Endothelial cell of umbilical vein (primary cell): ENCODE measurements at regions not wholly inside any gene's neighbourhood (a gene's known extent, or its start where the extent isn't known, plus 50 kb on each side); places are given as distances from the start of the nearest gene placed in this dataset.

ENCODE experiments used
- EZH2 ChIP-seq: IDR thresholded peaks from 2 replicates; pipeline ENCODE4 v1.6.1; 2012; ENCODE audit warnings: borderline replicate concordance, low read depth, mild to moderate bottlenecking, moderate library complexity, low read length, inconsistent platforms; ENCODE audit not compliant: severe bottlenecking
- FOS ChIP-seq: IDR thresholded peaks from 2 replicates; pipeline ENCODE4 v1.6.1; 2011; ENCODE audit warnings: mild to moderate bottlenecking, low read length, moderate library complexity, borderline replicate concordance; ENCODE audit not compliant: insufficient read depth
- GATA2 ChIP-seq: IDR thresholded peaks from 2 replicates; pipeline ENCODE4 v1.7.0; 2011; ENCODE audit warnings: low read depth, mild to moderate bottlenecking, moderate library complexity, mixed read lengths, low read length; ENCODE audit not compliant: insufficient read length, insufficient read depth
- JUN ChIP-seq: IDR thresholded peaks from 2 replicates; pipeline ENCODE4 v1.6.1; 2011; ENCODE audit warnings: borderline replicate concordance, low read depth; ENCODE audit not compliant: insufficient read length, insufficient read depth
- MYC ChIP-seq: IDR thresholded peaks from one replicate; pipeline ENCODE4 v1.6.1; 2011; ENCODE audit warnings: mild to moderate bottlenecking, low read depth, low read length
- POLR2A ChIP-seq: IDR thresholded peaks from 2 replicates; pipeline ENCODE4 v1.6.1; 2012; ENCODE audit warnings: low read depth, mild to moderate bottlenecking, control low read depth, low read length
- POLR2AphosphoS5 ChIP-seq: IDR thresholded peaks from 2 replicates; pipeline ENCODE4 v1.6.1; 2012; ENCODE audit warnings: low read depth, mild to moderate bottlenecking, control low read depth, low read length, moderate library complexity; ENCODE audit not compliant: insufficient read depth
- TF ChIP-seq, protein P1 (sequence below), 2 donors: IDR thresholded peaks; 1 replicate in 1 of 2; 2 replicates in 1 of 2; pipeline ENCODE4 v1.5.1; 2011; ENCODE audit warnings: low read length in 2 of 2, mild to moderate bottlenecking in 2 of 2, moderate library complexity in 2 of 2, control low read depth in 1 of 2, inconsistent platforms in 1 of 2, low read depth in 1 of 2; ENCODE audit not compliant: insufficient read depth in 1 of 2; ENCODE audit errors: extremely low read depth in 1 of 2
- TF ChIP-seq, protein P2 (sequence below): IDR thresholded peaks from 2 replicates; pipeline ENCODE4 v1.6.1; 2011; ENCODE audit not compliant: insufficient read depth, insufficient read length

DNA sequence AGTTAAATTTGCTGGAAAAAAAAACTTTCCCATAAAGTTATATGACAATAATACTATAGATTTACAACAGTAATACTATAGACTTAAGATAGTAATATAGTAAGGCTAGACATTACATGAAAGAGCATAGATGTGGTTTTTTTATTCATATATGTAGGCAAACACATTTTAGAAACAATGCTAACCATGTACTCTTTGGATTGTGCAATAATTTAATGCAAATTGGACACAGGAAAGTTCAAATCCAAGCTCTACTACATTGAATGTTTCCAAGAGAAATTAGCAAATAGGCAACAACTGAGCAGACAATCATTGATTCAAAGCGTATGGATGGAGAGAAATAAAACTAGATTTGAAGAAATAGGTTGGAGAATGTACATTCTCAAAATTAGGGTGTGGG, 469.2 kb downstream of the CNTN3 start:
- TF ChIP-seq, protein P1, sequence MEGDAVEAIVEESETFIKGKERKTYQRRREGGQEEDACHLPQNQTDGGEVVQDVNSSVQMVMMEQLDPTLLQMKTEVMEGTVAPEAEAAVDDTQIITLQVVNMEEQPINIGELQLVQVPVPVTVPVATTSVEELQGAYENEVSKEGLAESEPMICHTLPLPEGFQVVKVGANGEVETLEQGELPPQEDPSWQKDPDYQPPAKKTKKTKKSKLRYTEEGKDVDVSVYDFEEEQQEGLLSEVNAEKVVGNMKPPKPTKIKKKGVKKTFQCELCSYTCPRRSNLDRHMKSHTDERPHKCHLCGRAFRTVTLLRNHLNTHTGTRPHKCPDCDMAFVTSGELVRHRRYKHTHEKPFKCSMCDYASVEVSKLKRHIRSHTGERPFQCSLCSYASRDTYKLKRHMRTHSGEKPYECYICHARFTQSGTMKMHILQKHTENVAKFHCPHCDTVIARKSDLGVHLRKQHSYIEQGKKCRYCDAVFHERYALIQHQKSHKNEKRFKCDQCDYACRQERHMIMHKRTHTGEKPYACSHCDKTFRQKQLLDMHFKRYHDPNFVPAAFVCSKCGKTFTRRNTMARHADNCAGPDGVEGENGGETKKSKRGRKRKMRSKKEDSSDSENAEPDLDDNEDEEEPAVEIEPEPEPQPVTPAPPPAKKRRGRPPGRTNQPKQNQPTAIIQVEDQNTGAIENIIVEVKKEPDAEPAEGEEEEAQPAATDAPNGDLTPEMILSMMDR (IDR thresholded peaks at IDR 0.05; ENCODE audit: extremely low read depth in 1 of 2, insufficient read depth in 1 of 2, low read depth in 1 of 2, low read length in 2 of 2): no peak
- no peak for TF ChIP-seq GATA2
- no peak for TF ChIP-seq MYC
- TF ChIP-seq POLR2AphosphoS5: no peak
- TF ChIP-seq EZH2: no peak
- TF ChIP-seq POLR2A: no peak
- no peak for TF ChIP-seq JUN
- TF ChIP-seq, protein P2, sequence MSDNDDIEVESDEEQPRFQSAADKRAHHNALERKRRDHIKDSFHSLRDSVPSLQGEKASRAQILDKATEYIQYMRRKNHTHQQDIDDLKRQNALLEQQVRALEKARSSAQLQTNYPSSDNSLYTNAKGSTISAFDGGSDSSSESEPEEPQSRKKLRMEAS: no peak
- no peak for TF ChIP-seq FOS
